PFSK-1 (cell line): ENCODE measurements at regions not wholly inside any gene's neighbourhood (a gene's known extent, or its start where the extent isn't known, plus 50 kb on each side); places are given as distances from the start of the nearest gene placed in this dataset.

Experiments used
- POLR2AphosphoS5 ChIP-seq: IDR thresholded peaks from 2 replicates; pipeline ENCODE4 v1.6.1; 2012; ENCODE audit warnings: low read depth, mild to moderate bottlenecking, control low read depth, low read length, moderate library complexity
- REST ChIP-seq, 2 experiments: IDR thresholded peaks; 2 replicates each; pipeline versions ENCODE4 v1.6.1 to v1.8.0; 2011 to 2012; ENCODE audit warnings: low read depth in 2 of 2, low read length in 2 of 2, control low read depth in 1 of 2, inconsistent platforms in 1 of 2, mild to moderate bottlenecking in 1 of 2, moderate library complexity in 1 of 2; ENCODE audit not compliant: insufficient read depth in 1 of 2
- SIN3A ChIP-seq: IDR thresholded peaks from 2 replicates; pipeline ENCODE4 v1.6.1; 2012; ENCODE audit warnings: mild to moderate bottlenecking, low read length, moderate library complexity, borderline replicate concordance; ENCODE audit not compliant: insufficient read depth
- TAF1 ChIP-seq: IDR thresholded peaks from 2 replicates; pipeline ENCODE4 v1.6.1; 2012; ENCODE audit warnings: low read length, control low read depth, borderline replicate concordance; ENCODE audit not compliant: insufficient read depth

GRCh38 chr1:221813887-221814286 is 72.0 kb upstream of the DUSP10 start:
- TF ChIP-seq TAF1 (no peak), POLR2AphosphoS5 (no peak), REST (IDR thresholded peaks at IDR 0.05; ENCODE audit: insufficient read depth in 1 of 2, low read depth in 2 of 2, low read length in 2 of 2) (no peak), SIN3A (no peak)
